Ectodermal cell (in vitro differentiated cells): ENCODE measurements at regions not wholly inside any gene's neighbourhood (a gene's known extent, or its start where the extent isn't known, plus 50 kb on each side); places are given as distances from the start of the nearest gene placed in this dataset.

Source experiments
- H3K27ac ChIP-seq: 2 replicates; pipeline ENCODE4 v1.7.0; 2013; ENCODE audit warnings: mild to moderate bottlenecking, low read depth, low read length; ENCODE audit not compliant: insufficient read depth, poor library complexity, severe bottlenecking
- H3K27me3 ChIP-seq: 2 replicates; pipeline ENCODE4 v1.7.0; 2013; ENCODE audit warnings: mild to moderate bottlenecking, low read length; ENCODE audit not compliant: insufficient read depth, control insufficient read depth, poor library complexity, severe bottlenecking
- H3K36me3 ChIP-seq: one replicate; pipeline ENCODE4 v1.7.0; 2013; ENCODE audit warnings: low read length; ENCODE audit not compliant: control insufficient read depth, insufficient read depth
- H3K4me1 ChIP-seq: one replicate; pipeline ENCODE4 v1.7.0; 2013; ENCODE audit warnings: low read length; ENCODE audit not compliant: control insufficient read depth, insufficient read depth
- H3K4me3 ChIP-seq: 2 replicates; pipeline ENCODE4 v1.7.0; 2013; ENCODE audit warnings: low read depth, low read length, control low read depth; ENCODE audit not compliant: insufficient read depth
- H3K9me3 ChIP-seq: 2 replicates; pipeline ENCODE4 v1.7.0; 2013; ENCODE audit warnings: mild to moderate bottlenecking, low read length, moderate library complexity; ENCODE audit not compliant: control insufficient read depth
- WGBS, 2 experiments: methylation state at CpG; one replicate each; pipeline ENCODE4 v1.1.7; 2013; ENCODE audit warnings: missing lambda C conversion rate in 2 of 2; 5-methylcytosine and 5-hydroxymethylcytosine counted together

- no peak overlapping the region for H3K4me3 ChIP-seq
- H3K36me3 ChIP-seq = no peaks in the 10 kb centered on the region
- no peaks in the 10 kb centered on the region for H3K9me3 ChIP-seq
- 80 to 82% methylated on average over 7 of the region's 7 CpGs for WGBS, 2 experiments
- no peaks in the 10 kb centered on the region for H3K27me3 ChIP-seq
- H3K27ac ChIP-seq = no peak overlapping the region
- peaks cover 17% of the 10 kb centered on the region for H3K4me1 ChIP-seq
Observed at GRCh38 chr2:8254791-8255447, 426.9 kb upstream of the ID2 start.

GRCh38 chr2:8255448-8255800, 426.4 kb upstream of the ID2 start:
- H3K27me3 ChIP-seq = no peaks in the 10 kb centered on the region
- 67 to 81% methylated on average over 1 of the region's 1 CpG for WGBS, 2 experiments
- H3K36me3 ChIP-seq = no peaks in the 10 kb centered on the region
- H3K27ac ChIP-seq = no peak overlapping the region
- H3K9me3 ChIP-seq = no peaks in the 10 kb centered on the region
- peaks cover 17% of the 10 kb centered on the region for H3K4me1 ChIP-seq
- no peak overlapping the region for H3K4me3 ChIP-seq

GRCh38 chr2:8256905-8257304, 425.0 kb upstream of the ID2 start:
- no peaks in the 10 kb centered on the region for H3K9me3 ChIP-seq
- peaks cover 17% of the 10 kb centered on the region for H3K4me1 ChIP-seq
- no peak overlapping the region for H3K4me3 ChIP-seq
- no peak overlapping the region for H3K27ac ChIP-seq
- 79 to 83% methylated on average over 5 to 6 of the region's 6 CpGs for WGBS, 2 experiments
- no peaks in the 10 kb centered on the region for H3K27me3 ChIP-seq
- no peaks in the 10 kb centered on the region for H3K36me3 ChIP-seq

- Histone ChIP-seq H3K4me1 (peaks cover 17% of the 10 kb centered on the region), H3K36me3 (no peaks in the 10 kb centered on the region), H3K9me3 (no peaks in the 10 kb centered on the region), H3K27me3 (no peaks in the 10 kb centered on the region), H3K4me3 (no peak overlapping the region), H3K27ac (no peak overlapping the region)
- WGBS, 2 experiments = 15 to 21% methylated on average over 4 of the region's 4 CpGs
Observed at GRCh38 chr2:8257502-8257901, 424.4 kb upstream of the ID2 start.

GRCh38 chr2:8258406-8258805, 423.4 kb upstream of the ID2 start:
- H3K27me3 ChIP-seq = no peaks in the 10 kb centered on the region
- H3K36me3 ChIP-seq = no peaks in the 10 kb centered on the region
- no peaks in the 10 kb centered on the region for H3K9me3 ChIP-seq
- H3K27ac ChIP-seq = no peak overlapping the region
- no peak overlapping the region for H3K4me3 ChIP-seq
- WGBS, 2 experiments = 55 to 66% methylated on average over 4 of the region's 4 CpGs
- H3K4me1 ChIP-seq = peaks cover 20% of the 10 kb centered on the region

GRCh38 chr2:8259106-8259840, 422.6 kb upstream of the ID2 start:
- 86 to 91% methylated on average over 4 of the region's 4 CpGs for WGBS, 2 experiments
- Histone ChIP-seq H3K9me3 (no peaks in the 10 kb centered on the region), H3K27me3 (no peaks in the 10 kb centered on the region), H3K27ac (no peak overlapping the region), H3K4me1 (peaks cover 24% of the 10 kb centered on the region), H3K4me3 (no peak overlapping the region), H3K36me3 (no peaks in the 10 kb centered on the region)

GRCh38 chr2:8259841-8260178, 422.0 kb upstream of the ID2 start:
- WGBS, 2 experiments = 95 to 99% methylated on average over 4 to 5 of the region's 5 CpGs
- H3K9me3 ChIP-seq = no peaks in the 10 kb centered on the region
- no peaks in the 10 kb centered on the region for H3K36me3 ChIP-seq
- H3K4me1 ChIP-seq = peaks cover 27% of the 10 kb centered on the region
- H3K4me3 ChIP-seq = no peak overlapping the region
- no peak overlapping the region for H3K27ac ChIP-seq
- H3K27me3 ChIP-seq = no peaks in the 10 kb centered on the region

- peaks cover 31% of the 10 kb centered on the region for H3K4me1 ChIP-seq
- H3K27me3 ChIP-seq = no peaks in the 10 kb centered on the region
- no peaks in the 10 kb centered on the region for H3K36me3 ChIP-seq
- H3K9me3 ChIP-seq = no peaks in the 10 kb centered on the region
- H3K27ac ChIP-seq = no peak overlapping the region
- no peak overlapping the region for H3K4me3 ChIP-seq
- 85 to 86% methylated on average over 11 of the region's 11 CpGs for WGBS, 2 experiments
Observed at GRCh38 chr2:8260213-8260612, 421.6 kb upstream of the ID2 start.

- 0 to 8% methylated on average over 4 of the region's 4 CpGs for WGBS, 2 experiments
Observed at GRCh38 chr2:8263901-8264300, 418.0 kb upstream of the ID2 start.

GRCh38 chr2:8264981-8265380, 416.9 kb upstream of the ID2 start:
- 93 to 94% methylated on average over 3 of the region's 3 CpGs for WGBS, 2 experiments
- Histone ChIP-seq H3K4me1 (peaks cover 30% of the 10 kb centered on the region), H3K27ac (no peak overlapping the region), H3K4me3 (no peak overlapping the region), H3K9me3 (no peaks in the 10 kb centered on the region), H3K27me3 (no peaks in the 10 kb centered on the region), H3K36me3 (no peaks in the 10 kb centered on the region)

More at GRCh38 chr2:8263901-8264300, 418.0 kb upstream of the ID2 start:
- no peaks in the 10 kb centered on the region for H3K27me3 ChIP-seq
- no peak overlapping the region for H3K4me3 ChIP-seq
- H3K9me3 ChIP-seq = no peaks in the 10 kb centered on the region
- H3K27ac ChIP-seq = no peak overlapping the region
- H3K4me1 ChIP-seq = peaks cover 30% of the 10 kb centered on the region
- H3K36me3 ChIP-seq = no peaks in the 10 kb centered on the region
